Glomerular visceral epithelial cell (primary cell): ENCODE measurements at regions not wholly inside any gene's neighbourhood (a gene's known extent, or its start where the extent isn't known, plus 50 kb on each side); places are given as distances from the start of the nearest gene placed in this dataset.
"Not testable (repeated sequence)": the region's sequence is repeated elsewhere in the genome, so short reads cannot be mapped to it uniquely, and the experiment has no call there.

Experiments
- DNase-seq: peaks from one replicate; pipeline ENCODE4 v3.0.0-alpha.2; 2016; ENCODE audit errors: extremely low spot score

DNA sequence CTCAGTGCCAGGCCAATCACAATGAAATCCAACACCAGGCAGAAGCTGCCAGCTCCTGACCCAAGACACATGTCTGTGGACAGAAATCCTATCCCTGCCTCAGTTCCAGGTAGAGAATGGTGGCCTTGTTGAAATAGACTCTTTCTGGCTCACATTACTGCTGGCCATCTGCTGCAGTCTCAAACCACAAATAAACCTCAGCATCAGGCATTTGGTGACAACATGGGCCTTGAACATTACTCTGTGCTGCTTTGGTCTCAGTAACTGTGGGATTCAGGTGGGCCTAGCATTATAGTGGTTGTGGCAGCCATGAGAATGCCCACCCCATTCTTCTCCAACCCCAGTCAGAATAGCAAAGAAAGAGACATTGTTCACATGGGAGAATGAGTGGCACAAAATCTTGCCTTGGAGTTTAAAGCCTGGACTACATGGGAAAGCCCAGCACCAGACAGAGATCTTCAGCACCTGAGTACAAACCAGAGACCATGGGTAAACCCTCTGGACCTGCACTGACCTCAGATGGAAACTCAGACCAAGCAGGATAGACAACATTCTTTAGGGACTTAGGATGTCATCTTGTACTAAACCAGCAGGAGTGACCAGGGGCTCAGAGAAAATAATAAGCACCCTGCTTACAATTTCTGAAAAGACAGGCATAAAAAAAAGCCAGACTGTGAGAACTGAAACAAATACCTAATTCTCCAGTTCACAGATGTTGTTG, 50.4 kb upstream of the TRAM1L1 start:
- DNase-seq: peak; percentile 7

- peak; percentile 87 for DNase-seq
Measured at GRCh38 chr4:117137145-117137544, 51.8 kb upstream of the TRAM1L1 start.

DNA sequence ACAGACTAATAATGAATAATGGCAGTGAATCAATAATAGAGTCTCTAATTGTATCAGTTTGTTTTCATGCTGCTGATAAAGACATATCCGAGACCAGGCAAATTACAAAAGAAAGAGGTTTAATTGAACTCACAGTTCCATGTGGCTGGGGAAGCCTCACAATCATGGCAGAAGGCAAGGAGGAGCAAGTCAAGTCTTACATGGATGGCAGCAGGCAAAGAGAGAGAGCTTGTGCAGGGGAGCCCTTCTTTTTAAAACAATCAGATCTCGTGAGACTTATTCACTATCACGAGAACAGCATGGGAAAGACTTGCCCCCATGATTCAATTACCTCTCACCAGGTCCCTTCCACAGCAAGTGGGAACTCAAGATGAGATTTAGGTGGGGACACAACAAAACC, 53.4 kb upstream of the TRAM1L1 start:
- not testable (repeated sequence) for DNase-seq

GRCh38 chr4:117154251-117154650, 68.9 kb upstream of the TRAM1L1 start:
- no peak for DNase-seq

GRCh38 chr4:117156806-117157205, 71.4 kb upstream of the TRAM1L1 start:
- no peak for DNase-seq

GRCh38 chr4:117157360-117157759, 72.0 kb upstream of the TRAM1L1 start:
- DNase-seq: no peak

DNA sequence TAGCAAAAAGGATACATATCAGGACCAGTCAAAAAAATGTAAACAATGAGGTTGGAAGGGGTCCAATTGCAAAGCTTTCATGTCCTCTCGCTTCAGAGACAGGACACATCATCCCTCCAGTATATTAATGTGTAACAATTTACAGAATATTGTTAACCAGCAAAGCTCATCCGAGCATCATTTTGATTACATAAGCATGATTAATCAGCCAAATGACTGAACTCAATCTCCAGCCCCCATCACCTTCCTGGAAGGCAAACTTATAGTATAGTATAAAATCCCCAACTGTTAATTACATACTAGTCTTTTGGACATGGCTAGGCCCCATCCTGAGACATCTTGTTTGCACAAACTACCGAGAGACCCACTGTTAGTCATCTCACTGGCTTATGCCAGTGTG, 77.6 kb upstream of the TRAM1L1 start:
- DNase-seq: peak; percentile 3

GRCh38 chr4:117164338-117164737, 79.0 kb upstream of the TRAM1L1 start:
- DNase-seq: no peak

DNA sequence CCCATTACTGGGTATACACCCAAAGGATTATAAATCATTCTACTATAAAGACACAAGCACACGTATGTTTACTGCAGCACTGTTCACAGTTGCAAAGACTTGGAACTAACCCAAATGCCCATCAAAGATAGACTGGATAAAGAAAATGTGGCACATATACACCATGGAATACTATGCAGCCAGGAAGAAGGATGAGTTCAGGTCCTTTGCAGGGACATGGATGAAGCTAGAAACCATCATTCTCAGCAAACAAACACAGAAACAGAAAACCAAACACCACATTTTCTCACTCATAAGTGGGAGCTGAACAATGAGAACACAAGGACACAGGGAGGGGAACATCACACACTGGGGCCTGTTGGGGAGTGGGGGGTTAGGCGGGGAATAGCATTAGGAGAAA, 90.0 kb upstream of the TRAM1L1 start:
- not testable (repeated sequence) for DNase-seq

DNA sequence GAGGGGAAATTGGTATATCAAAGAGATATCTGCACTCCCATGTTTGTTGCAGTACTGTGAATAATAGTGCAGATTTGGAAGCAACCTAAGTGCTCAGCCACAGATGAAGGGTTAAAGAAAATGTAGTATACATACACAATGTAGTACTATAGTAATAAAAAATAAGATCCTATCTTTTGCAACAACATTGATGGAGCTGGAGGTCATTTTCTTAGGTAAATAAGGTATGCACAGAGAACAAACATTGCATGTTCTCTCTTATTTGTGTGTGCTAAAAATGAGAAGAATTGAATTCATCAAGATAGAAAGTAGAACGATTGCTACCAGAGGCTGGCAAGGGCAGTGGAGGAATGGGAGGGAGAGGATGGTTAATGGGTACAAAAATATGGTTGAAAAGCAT, 117.9 kb upstream of the TRAM1L1 start:
- no peak for DNase-seq

GRCh38 chr4:117210551-117210950, 125.2 kb upstream of the TRAM1L1 start:
- DNase-seq: no peak

- DNase-seq: no peak
Measured at GRCh38 chr4:117224256-117224655, 138.9 kb upstream of the TRAM1L1 start.

DNA sequence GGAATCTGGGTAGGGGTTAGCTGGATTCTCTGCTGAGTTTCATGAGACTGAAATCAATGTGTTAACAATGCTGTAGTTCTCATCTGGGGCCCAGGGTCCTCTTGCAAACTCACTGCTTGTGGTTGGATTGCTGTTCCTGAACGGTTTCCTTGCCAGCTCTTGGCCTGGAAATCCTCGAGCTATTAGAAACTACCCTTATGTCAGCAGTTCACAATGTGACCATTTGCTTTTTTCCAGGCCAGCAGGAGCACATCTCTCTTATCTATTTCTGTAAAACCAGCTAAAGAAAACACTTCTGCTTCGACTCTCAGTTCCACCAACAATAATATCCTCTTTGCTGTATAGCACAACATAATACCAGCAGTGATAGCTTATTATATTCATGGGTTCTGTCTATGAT, 140.1 kb upstream of the TRAM1L1 start:
- DNase-seq: no peak

GRCh38 chr4:117227925-117228324, 142.5 kb upstream of the TRAM1L1 start:
- no peak for DNase-seq

DNA sequence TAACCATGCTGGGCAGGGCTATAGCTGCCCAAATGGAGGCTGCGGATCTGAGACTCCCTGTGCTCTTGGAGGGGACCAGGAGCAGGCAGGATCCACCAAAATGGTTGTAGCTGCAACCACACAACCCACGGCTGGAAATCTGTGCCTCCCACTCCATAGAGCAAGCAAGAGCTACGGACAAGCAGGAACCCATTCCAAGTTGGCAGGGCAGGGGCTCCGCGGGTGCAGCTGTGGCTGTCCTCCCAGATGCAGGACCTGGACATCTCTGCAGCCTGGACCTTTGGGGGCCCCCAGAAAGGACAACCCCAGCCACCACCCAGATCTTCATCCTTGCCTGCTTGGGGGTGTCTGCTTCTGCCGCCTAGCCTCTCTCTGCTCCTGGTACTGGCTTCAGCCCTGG, 154.1 kb upstream of the TRAM1L1 start:
- no peak for DNase-seq

- no peak for DNase-seq
Measured at GRCh38 chr4:117249333-117249732, 164.0 kb upstream of the TRAM1L1 start.

GRCh38 chr4:117264072-117264471, 178.7 kb upstream of the TRAM1L1 start:
- DNase-seq: no peak

DNA sequence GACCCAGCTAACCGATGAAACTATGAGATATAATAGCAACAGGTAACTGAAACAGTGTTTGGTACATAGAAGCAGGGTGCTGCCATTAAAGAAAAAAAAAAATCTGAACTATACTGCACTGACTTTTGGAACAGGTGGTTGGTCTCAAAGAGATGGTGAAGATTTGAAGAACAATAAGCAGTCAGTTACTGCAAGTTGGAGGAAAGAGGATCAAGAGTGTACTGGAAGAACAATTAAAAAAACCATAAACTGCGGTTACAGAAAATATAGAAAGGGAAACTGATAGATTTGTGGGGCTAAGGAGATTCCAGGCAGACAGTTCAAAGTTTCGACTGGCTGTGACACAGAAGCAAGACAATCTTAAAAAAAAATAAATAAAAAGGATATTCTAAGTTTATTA, 181.9 kb upstream of the TRAM1L1 start:
- no peak for DNase-seq

DNA sequence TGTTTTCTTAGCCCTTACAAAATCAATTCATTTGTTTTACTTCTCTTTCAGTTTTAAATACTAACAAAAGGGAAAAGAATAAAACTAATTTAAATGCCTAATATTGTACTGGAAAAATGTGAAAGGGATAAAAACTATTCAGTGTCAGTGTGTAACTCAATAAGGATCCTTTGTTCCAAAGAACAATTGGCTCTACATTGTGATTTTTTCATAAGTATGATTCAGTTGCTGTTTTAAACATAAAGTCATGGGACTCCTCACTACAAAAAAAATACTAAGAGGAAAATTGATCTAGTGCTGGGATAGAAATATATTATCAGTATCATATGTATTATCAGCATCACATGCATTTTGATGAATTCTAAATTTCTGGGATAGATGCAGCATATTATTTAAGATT, 199.4 kb upstream of the TRAM1L1 start:
- DNase-seq: no peak

DNA sequence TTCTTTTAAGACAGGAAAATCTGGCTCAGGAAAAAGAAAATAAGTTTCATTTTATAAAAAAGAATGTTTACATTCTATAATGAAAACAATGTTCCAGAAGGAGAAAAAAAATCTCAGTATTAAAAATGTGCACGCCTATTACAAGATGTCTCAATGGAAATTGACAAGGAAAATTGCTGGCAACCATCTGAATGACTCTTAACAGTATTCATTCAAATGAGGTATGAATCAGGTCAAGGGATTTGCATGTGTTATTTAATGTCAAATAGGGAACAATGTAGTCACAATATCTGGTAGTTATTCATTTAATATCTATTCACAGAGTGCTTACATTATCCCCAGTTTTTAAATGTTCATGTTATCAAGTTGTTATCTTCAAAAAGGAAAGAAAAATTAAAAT, 208.4 kb upstream of the TRAM1L1 start:
- DNase-seq: no peak

- no peak for DNase-seq
Measured at GRCh38 chr4:117302226-117302625, 216.8 kb upstream of the TRAM1L1 start.

- no peak for DNase-seq
Measured at GRCh38 chr4:117311215-117311614, 225.8 kb upstream of the TRAM1L1 start.

DNA sequence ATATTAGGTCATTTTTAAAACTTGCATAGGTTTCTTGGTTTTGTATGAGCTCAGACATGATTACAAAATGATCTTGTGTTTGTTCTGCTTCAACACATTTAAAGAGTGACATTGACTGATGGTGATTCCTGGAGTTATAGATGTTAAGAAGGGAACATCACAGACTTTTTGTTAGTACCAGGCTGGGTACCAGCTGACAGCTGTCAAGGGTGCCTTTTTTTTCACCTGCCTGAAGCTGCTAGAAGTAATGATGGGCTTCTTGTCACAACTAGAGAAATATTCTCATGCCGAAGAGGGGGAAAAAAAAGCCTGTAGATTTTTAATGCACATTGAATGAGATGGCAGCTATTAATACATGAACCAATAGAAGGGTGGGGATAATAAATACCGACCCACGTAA, 226.6 kb upstream of the TRAM1L1 start:
- DNase-seq: no peak

DNA sequence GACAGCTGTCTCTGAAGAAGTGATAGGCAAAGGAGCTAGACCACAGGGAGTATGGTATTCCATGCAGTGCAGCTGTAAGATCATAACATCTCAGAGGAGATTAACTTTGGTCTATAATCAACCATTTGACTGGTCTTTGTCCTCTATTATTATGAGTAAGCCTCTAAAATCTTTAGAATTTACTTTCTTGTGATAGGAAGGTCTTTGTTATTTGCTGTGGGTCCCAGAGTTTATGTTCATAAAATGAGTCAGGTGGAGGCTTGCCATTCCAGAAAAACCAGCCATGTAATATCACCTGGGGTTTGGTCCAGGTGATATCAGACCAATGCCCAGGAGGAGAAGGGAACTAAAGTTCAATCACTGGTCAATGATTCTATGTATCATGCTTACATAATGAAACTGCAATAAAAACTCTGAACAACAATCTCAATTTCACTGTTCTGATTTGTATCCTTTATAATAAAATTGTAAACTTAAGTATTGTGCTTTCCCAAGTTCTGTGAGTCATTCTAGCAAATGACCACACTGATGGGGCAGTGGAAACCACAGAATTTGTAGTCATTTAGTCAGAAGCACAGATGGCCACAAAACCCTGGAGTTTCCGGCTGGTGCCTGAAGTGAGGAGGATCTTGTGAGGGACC, 239.6 kb upstream of the TRAM1L1 start:
- DNase-seq: peak; percentile 96
